Nephron (organoid): ENCODE measurements at regions not wholly inside any gene's neighbourhood (a gene's known extent, or its start where the extent isn't known, plus 50 kb on each side); places are given as distances from the start of the nearest gene placed in this dataset.
"Not testable (repeated sequence)": the region's sequence is repeated elsewhere in the genome, so short reads cannot be mapped to it uniquely, and the experiment has no call there.

Experiments used
- H3K27ac Mint-ChIP-seq, 3 experiments: 2 replicates each; pipeline ENCODE4 v1.8.0; 2020; ENCODE audit warnings: mixed read lengths in 3 of 3, mild to moderate bottlenecking in 2 of 3, moderate library complexity in 1 of 3
- H3K27me3 Mint-ChIP-seq: 2 replicates; pipeline ENCODE4 v1.8.0; 2021; ENCODE audit warnings: low read depth, mild to moderate bottlenecking, moderate library complexity, mixed read lengths
- H3K36me3 Mint-ChIP-seq: 2 replicates; pipeline ENCODE4 v1.8.0; 2020; ENCODE audit warnings: low read depth, mixed read lengths
- H3K4me1 Mint-ChIP-seq: 2 replicates; pipeline ENCODE4 v1.8.0; 2020; ENCODE audit warnings: mixed read lengths
- H3K4me3 Mint-ChIP-seq, 3 experiments: 2 replicates each; pipeline ENCODE4 v1.8.0; 2020; ENCODE audit warnings: mild to moderate bottlenecking in 3 of 3, mixed read lengths in 3 of 3, moderate library complexity in 2 of 3
- H3K9me3 Mint-ChIP-seq: 2 replicates; pipeline ENCODE4 v1.8.0; 2020; ENCODE audit warnings: mixed read lengths

GRCh38 chr21:6428498-6429092 is 4092.8 kb upstream of the TPTE start:
- not testable (repeated sequence) for H3K27me3 Mint-ChIP-seq, H3K9me3 Mint-ChIP-seq, H3K27ac Mint-ChIP-seq, H3K36me3 Mint-ChIP-seq, H3K4me3 Mint-ChIP-seq, H3K4me1 Mint-ChIP-seq

GRCh38 chr21:6429924-6430323 is 4091.5 kb upstream of the TPTE start:
- not testable (repeated sequence) for H3K27ac Mint-ChIP-seq, H3K4me1 Mint-ChIP-seq, H3K27me3 Mint-ChIP-seq, H3K36me3 Mint-ChIP-seq, H3K9me3 Mint-ChIP-seq, H3K4me3 Mint-ChIP-seq

GRCh38 chr21:6433149-6433548 is 4088.2 kb upstream of the TPTE start:
- not testable (repeated sequence) for H3K4me1 Mint-ChIP-seq, H3K4me3 Mint-ChIP-seq, H3K36me3 Mint-ChIP-seq, H3K9me3 Mint-ChIP-seq, H3K27me3 Mint-ChIP-seq, H3K27ac Mint-ChIP-seq

- H3K27ac Mint-ChIP-seq, H3K4me1 Mint-ChIP-seq, H3K36me3 Mint-ChIP-seq, H3K4me3 Mint-ChIP-seq, H3K9me3 Mint-ChIP-seq, H3K27me3 Mint-ChIP-seq: not testable (repeated sequence)
Observed at GRCh38 chr21:6436205-6436604, 4085.2 kb upstream of the TPTE start.

GRCh38 chr21:6436971-6437833 is 4084.2 kb upstream of the TPTE start:
- not testable (repeated sequence) for H3K27ac Mint-ChIP-seq, H3K36me3 Mint-ChIP-seq, H3K4me1 Mint-ChIP-seq, H3K9me3 Mint-ChIP-seq, H3K4me3 Mint-ChIP-seq, H3K27me3 Mint-ChIP-seq

GRCh38 chr21:6437834-6438187 is 4083.6 kb upstream of the TPTE start:
- H3K9me3 Mint-ChIP-seq, H3K27ac Mint-ChIP-seq, H3K4me1 Mint-ChIP-seq, H3K27me3 Mint-ChIP-seq, H3K4me3 Mint-ChIP-seq, H3K36me3 Mint-ChIP-seq: not testable (repeated sequence)

- not testable (repeated sequence) for H3K9me3 Mint-ChIP-seq, H3K27ac Mint-ChIP-seq, H3K27me3 Mint-ChIP-seq, H3K4me3 Mint-ChIP-seq, H3K36me3 Mint-ChIP-seq, H3K4me1 Mint-ChIP-seq
Observed at GRCh38 chr21:6439058-6439457, 4082.3 kb upstream of the TPTE start.

GRCh38 chr21:6454648-6455340 is 4066.6 kb upstream of the TPTE start:
- H3K36me3 Mint-ChIP-seq, H3K27ac Mint-ChIP-seq, H3K9me3 Mint-ChIP-seq, H3K4me3 Mint-ChIP-seq, H3K27me3 Mint-ChIP-seq, H3K4me1 Mint-ChIP-seq: not testable (repeated sequence)

- not testable (repeated sequence) for H3K27ac Mint-ChIP-seq, H3K4me1 Mint-ChIP-seq, H3K36me3 Mint-ChIP-seq, H3K4me3 Mint-ChIP-seq, H3K27me3 Mint-ChIP-seq, H3K9me3 Mint-ChIP-seq
Observed at GRCh38 chr21:6456011-6456661, 4065.2 kb upstream of the TPTE start.

GRCh38 chr21:6459761-6460160 is 4061.6 kb upstream of the TPTE start:
- H3K9me3 Mint-ChIP-seq, H3K27me3 Mint-ChIP-seq, H3K36me3 Mint-ChIP-seq, H3K4me1 Mint-ChIP-seq, H3K27ac Mint-ChIP-seq, H3K4me3 Mint-ChIP-seq: not testable (repeated sequence)

GRCh38 chr21:6461358-6461757 is 4060.0 kb upstream of the TPTE start:
- H3K36me3 Mint-ChIP-seq, H3K27ac Mint-ChIP-seq, H3K9me3 Mint-ChIP-seq, H3K4me3 Mint-ChIP-seq, H3K27me3 Mint-ChIP-seq, H3K4me1 Mint-ChIP-seq: not testable (repeated sequence)

- not testable (repeated sequence) for H3K27ac Mint-ChIP-seq, H3K4me3 Mint-ChIP-seq, H3K27me3 Mint-ChIP-seq, H3K36me3 Mint-ChIP-seq, H3K4me1 Mint-ChIP-seq, H3K9me3 Mint-ChIP-seq
Observed at GRCh38 chr21:6464419-6464818, 4057.0 kb upstream of the TPTE start.

- H3K4me3 Mint-ChIP-seq, H3K36me3 Mint-ChIP-seq, H3K27me3 Mint-ChIP-seq, H3K4me1 Mint-ChIP-seq, H3K27ac Mint-ChIP-seq, H3K9me3 Mint-ChIP-seq: not testable (repeated sequence)
Observed at GRCh38 chr21:6466081-6466698, 4055.2 kb upstream of the TPTE start.

- H3K27ac Mint-ChIP-seq, H3K36me3 Mint-ChIP-seq, H3K4me3 Mint-ChIP-seq, H3K9me3 Mint-ChIP-seq, H3K4me1 Mint-ChIP-seq, H3K27me3 Mint-ChIP-seq: not testable (repeated sequence)
Observed at GRCh38 chr21:6466707-6467106, 4054.7 kb upstream of the TPTE start.
